ENCODE measurements at regions not wholly inside any gene's neighbourhood (a gene's known extent, or its start where the extent isn't known, plus 50 kb on each side); places are given as distances from the start of the nearest gene placed in this dataset.

- H3K27me3 ChIP-seq, result no peaks in the 10 kb centered on the region
- no peaks in the 10 kb centered on the region for H3K36me3 ChIP-seq
- H3K4me3 ChIP-seq, result no peak overlapping the region
- no peaks in the 10 kb centered on the region for H3K9me3 ChIP-seq
- DNase-seq, result no peak
Measured at GRCh38 chr9:38228331-38229103, 159.5 kb upstream of the SHB start.

- peak; percentile 2 for DNase-seq
Measured at GRCh38 chr9:38227656-38228055, 158.6 kb upstream of the SHB start.

GRCh38 chr9:38227061-38227540 lies 158.1 kb upstream of the SHB start:
- Histone ChIP-seq H3K36me3 (no peaks in the 10 kb centered on the region), H3K9me3 (no peaks in the 10 kb centered on the region), H3K27me3 (no peaks in the 10 kb centered on the region), H3K4me3 (no peak overlapping the region)
- peak; percentile 75 for DNase-seq

More at GRCh38 chr9:38227656-38228055, 158.6 kb upstream of the SHB start:
- Histone ChIP-seq H3K4me3 (no peak overlapping the region), H3K36me3 (no peaks in the 10 kb centered on the region), H3K27me3 (no peaks in the 10 kb centered on the region), H3K9me3 (no peaks in the 10 kb centered on the region)

DNA sequence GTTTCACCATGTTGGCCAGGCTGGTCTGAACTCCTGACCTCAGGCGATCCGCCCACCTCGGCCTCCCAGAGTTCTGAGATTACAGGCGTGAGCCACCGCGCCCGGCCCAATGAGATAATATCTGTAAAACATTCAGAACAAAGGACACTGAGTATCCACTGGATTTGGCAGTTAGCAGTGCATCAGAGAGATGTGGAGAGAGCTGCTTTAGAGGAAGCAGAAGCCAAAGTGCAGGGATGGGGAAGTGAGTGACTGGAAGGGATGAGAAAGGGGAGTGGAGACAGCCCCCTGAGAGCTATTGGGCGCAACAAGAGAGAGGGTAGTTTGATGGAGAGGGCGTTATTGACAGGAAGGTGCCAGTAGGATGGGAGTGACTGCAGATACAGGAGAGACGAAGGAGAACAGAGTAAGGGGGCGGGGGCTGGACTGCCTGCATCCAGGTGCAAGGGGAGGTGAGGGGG lies 157.5 kb upstream of the SHB start:
- Histone ChIP-seq H3K27me3 (no peaks in the 10 kb centered on the region), H3K9me3 (no peaks in the 10 kb centered on the region), H3K4me3 (no peak overlapping the region), H3K36me3 (no peaks in the 10 kb centered on the region)
- no peak for DNase-seq

- H3K9me3 ChIP-seq, result no peaks in the 10 kb centered on the region
- H3K27me3 ChIP-seq, result no peaks in the 10 kb centered on the region
- no peak overlapping the region for H3K4me3 ChIP-seq
- no peaks in the 10 kb centered on the region for H3K36me3 ChIP-seq
- no peak for DNase-seq
Measured at GRCh38 chr9:38224941-38225340, 155.9 kb upstream of the SHB start.

- Histone ChIP-seq H3K27me3 (no peaks in the 10 kb centered on the region), H3K4me3 (no peak overlapping the region), H3K36me3 (no peaks in the 10 kb centered on the region), H3K9me3 (no peaks in the 10 kb centered on the region)
- no peak for DNase-seq
Measured at GRCh38 chr9:38216572-38216971, 147.5 kb upstream of the SHB start.

DNA sequence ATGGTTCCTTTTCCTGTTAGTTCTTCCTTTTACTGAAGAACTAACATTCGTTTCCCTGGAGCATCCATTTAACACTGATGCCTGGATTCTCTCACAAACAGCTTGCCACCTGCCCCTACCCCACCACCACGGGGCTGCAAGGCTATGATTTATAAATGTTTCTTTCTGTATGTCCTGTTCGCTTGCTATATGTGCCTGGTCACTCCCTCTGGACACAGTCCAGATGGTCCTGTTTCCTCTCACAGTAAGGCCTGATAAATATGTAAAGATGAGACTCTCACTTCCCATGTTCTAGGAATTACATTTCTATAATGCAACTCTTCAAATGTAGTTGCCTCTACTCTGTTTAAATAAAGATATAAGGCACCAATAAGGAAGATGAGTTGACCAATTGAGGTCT lies 146.4 kb upstream of the SHB start:
- DNase-seq, result no peak
- H3K9me3 ChIP-seq, result no peaks in the 10 kb centered on the region
- no peaks in the 10 kb centered on the region for H3K27me3 ChIP-seq
- H3K36me3 ChIP-seq, result no peaks in the 10 kb centered on the region
- no peak overlapping the region for H3K4me3 ChIP-seq

- Histone ChIP-seq H3K4me3 (no peak overlapping the region), H3K36me3 (no peaks in the 10 kb centered on the region), H3K27me3 (no peaks in the 10 kb centered on the region), H3K9me3 (no peaks in the 10 kb centered on the region)
- no peak for DNase-seq
Measured at GRCh38 chr9:38214432-38214831, 145.4 kb upstream of the SHB start.

DNA sequence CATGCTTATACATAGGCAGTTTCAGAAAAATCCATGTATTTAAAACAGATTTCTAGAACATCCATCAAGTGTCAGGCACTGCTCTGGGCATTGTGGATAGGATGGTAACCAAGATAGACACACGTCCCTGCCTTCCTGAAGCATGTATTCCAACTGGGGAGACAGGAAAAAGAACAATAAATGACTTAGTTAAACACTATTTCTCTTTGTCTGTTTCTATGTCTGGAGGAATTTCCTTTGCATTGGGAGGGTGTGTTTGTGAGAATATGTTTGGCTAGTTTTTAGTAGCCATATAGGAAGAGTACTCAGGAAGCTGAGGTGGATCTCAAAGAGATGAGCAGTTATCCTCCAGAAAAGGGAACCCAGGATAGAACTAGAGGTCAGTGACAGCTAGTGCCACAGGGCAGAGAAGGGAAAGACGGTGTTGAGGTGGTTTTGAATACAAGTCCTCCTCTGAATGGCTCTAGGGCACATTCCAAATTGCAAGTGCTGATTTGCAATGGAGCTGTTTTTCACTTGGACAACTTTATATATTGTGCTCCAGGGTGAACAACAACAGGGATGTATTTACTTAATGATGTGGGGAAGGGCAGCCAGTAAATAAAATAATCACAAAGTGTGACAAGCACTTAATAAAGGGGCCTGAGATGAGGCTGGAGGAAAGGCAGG lies 144.7 kb upstream of the SHB start:
- Histone ChIP-seq H3K27me3 (no peaks in the 10 kb centered on the region), H3K4me3 (no peak overlapping the region), H3K9me3 (no peaks in the 10 kb centered on the region), H3K36me3 (no peaks in the 10 kb centered on the region)
- no peak for DNase-seq

DNA sequence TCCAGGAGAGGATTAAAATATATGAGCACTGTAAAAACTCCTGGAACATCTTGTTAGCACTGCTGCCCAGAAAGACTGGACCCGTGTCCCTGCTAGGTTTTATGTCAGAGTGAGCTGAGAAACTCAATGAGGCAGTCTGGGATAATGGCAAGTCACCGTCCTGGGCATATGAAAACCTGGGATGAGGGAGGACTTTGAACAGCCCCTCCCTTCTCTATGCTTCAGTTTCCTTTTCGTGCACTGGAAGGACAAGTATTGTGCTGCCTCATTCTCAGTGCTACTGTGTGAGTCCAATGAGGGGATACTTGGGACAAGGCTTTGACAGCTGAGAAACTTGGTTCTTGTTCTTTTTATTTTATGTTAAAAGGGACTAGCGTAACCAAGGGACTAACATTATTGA lies 143.0 kb upstream of the SHB start:
- Histone ChIP-seq H3K4me3 (no peak overlapping the region), H3K9me3 (no peaks in the 10 kb centered on the region), H3K36me3 (no peaks in the 10 kb centered on the region), H3K27me3 (no peaks in the 10 kb centered on the region)
- no peak for DNase-seq

- Histone ChIP-seq H3K4me3 (no peak overlapping the region), H3K36me3 (no peaks in the 10 kb centered on the region), H3K9me3 (no peaks in the 10 kb centered on the region), H3K27me3 (no peaks in the 10 kb centered on the region)
- DNase-seq, result no peak
Measured at GRCh38 chr9:38211002-38211401, 142.0 kb upstream of the SHB start.

- DNase-seq, result no peak
- Histone ChIP-seq H3K4me3 (no peak overlapping the region), H3K9me3 (no peaks in the 10 kb centered on the region), H3K36me3 (no peaks in the 10 kb centered on the region), H3K27me3 (no peaks in the 10 kb centered on the region)
Measured at GRCh38 chr9:38208206-38208901, 139.3 kb upstream of the SHB start.

DNA sequence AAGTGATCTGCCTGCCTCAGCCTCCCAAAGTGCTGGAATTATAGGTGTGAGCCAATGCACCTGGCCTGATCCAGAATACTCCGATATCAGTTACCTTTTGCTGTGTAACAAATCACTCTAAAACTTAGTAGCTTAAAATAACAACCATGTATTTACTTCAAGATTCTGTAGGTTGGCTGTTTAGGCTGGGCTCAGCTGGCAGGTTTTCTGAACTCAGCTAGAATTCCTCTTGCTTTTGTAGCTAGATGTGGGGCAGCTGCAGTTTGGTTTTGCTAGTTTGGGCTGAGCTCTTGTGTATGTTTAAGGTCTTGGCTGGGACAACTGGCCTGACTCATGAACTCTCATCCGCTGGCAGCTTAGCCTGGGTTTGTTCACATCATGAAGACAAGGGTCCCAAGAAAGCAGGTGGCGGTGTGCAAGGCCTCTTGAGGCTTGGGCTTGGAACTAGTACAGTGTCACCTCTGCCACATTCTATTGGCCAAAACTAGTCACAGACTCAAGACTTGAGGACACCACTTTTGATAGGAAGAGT lies 138.3 kb upstream of the SHB start:
- H3K4me3 ChIP-seq, result no peak overlapping the region
- no peaks in the 10 kb centered on the region for H3K9me3 ChIP-seq
- H3K36me3 ChIP-seq, result no peaks in the 10 kb centered on the region
- peak; percentile 39 for DNase-seq
- H3K27me3 ChIP-seq, result no peaks in the 10 kb centered on the region

- Histone ChIP-seq H3K9me3 (no peaks in the 10 kb centered on the region), H3K27me3 (no peaks in the 10 kb centered on the region), H3K4me3 (no peak overlapping the region), H3K36me3 (no peaks in the 10 kb centered on the region)
- no peak for DNase-seq
Measured at GRCh38 chr9:38205279-38205678, 136.3 kb upstream of the SHB start.

DNA sequence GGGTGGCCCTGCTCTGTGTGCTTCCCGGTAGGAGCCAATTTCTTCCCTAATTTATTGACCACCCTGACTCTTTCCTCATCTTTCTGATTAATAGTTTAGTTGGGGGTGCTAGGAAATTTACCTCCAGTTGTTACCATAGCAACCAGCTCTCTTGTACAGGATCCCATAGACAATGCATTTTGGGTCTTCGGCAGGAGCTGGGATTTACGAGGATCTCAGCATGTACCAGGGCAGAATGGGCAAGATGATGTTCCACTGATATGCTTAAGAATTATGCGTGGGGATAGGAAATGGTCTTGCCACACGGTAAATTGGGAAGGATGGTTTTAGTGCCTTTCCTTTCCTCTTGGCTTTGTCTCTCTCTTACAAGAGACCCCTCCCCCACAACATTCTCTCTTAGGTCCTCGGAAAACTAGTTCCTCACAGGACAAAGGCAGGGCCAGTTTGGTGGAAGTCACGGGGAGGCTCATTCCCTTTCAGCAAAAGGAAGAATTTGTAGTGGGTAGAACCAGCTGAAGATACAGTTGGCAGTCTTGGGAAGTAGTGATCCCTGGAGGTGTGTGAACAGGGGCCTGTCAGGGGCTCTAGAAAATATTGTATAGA lies 133.4 kb upstream of the SHB start:
- DNase-seq, result no peak
- H3K4me3 ChIP-seq, result no peak overlapping the region
- H3K36me3 ChIP-seq, result no peaks in the 10 kb centered on the region
- H3K27me3 ChIP-seq, result no peaks in the 10 kb centered on the region
- H3K9me3 ChIP-seq, result no peaks in the 10 kb centered on the region

- no peaks in the 10 kb centered on the region for H3K27me3 ChIP-seq
- H3K36me3 ChIP-seq, result no peaks in the 10 kb centered on the region
- no peak overlapping the region for H3K4me3 ChIP-seq
- no peak for DNase-seq
- H3K9me3 ChIP-seq, result no peaks in the 10 kb centered on the region
Measured at GRCh38 chr9:38201844-38202243, 132.8 kb upstream of the SHB start.

DNA sequence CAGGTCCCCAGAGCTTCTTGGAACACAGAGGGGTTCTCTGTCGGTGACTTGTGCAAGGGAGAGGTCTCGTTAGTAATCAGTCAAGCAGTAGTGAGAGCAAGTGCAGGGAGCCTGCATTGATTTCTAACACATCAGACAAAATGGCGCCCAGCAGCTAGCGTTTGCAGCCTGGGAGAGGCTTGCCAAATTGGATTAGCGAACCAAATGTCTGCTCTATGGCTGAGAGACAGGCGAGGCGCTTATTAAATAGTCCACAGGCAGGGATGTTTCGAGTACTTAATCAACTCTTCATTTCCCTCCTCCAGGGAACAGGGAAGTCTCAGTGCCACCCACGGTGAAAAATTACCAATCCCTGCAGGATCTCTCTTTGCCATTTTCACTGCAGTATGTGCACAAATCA lies 131.4 kb upstream of the SHB start:
- no peak overlapping the region for H3K4me3 ChIP-seq
- DNase-seq, result no peak

More for the DNA sequence above, 131.4 kb upstream of the SHB start:
- Histone ChIP-seq H3K9me3 (no peaks in the 10 kb centered on the region), H3K36me3 (no peaks in the 10 kb centered on the region), H3K27me3 (no peaks in the 10 kb centered on the region)

Measured in MG63 (cell line).